Bronchial epithelial cell (primary cell): ENCODE measurements at regions not wholly inside any gene's neighbourhood (a gene's known extent, or its start where the extent isn't known, plus 50 kb on each side); places are given as distances from the start of the nearest gene placed in this dataset.
"Not testable (repeated sequence)": the region's sequence is repeated elsewhere in the genome, so short reads cannot be mapped to it uniquely, and the experiment has no call there.

Source experiments
- DNase-seq: peaks from one replicate; pipeline ENCODE4 v3.0.0-alpha.2; 2010; ENCODE audit warnings: low read depth
- FAIRE-seq: peaks from 2 replicates; lab custom pipeline; 2011; peaks lifted over from hg19 to GRCh38; lab: Jason Lieb, UNC
- H3K27me3 ChIP-seq: 2 replicates; pipeline ENCODE4 v1.5.1; 2011; ENCODE audit warnings: low read length; ENCODE audit not compliant: control insufficient read depth, insufficient read depth
- H3K36me3 ChIP-seq: 2 replicates; pipeline ENCODE4 v1.5.1; 2011; ENCODE audit warnings: low read length; ENCODE audit not compliant: control insufficient read depth, insufficient read depth
- H3K4me3 ChIP-seq: 2 replicates; pipeline ENCODE4 v1.5.1; 2011; ENCODE audit warnings: mild to moderate bottlenecking, low read depth, low read length, control low read depth
- TF ChIP-seq, protein P1 (sequence below): IDR thresholded peaks from 2 replicates; pipeline ENCODE4 v1.5.1; 2011; ENCODE audit warnings: mild to moderate bottlenecking, moderate library complexity, low read length, control low read depth, inconsistent platforms; ENCODE audit not compliant: insufficient read depth, severe bottlenecking

- no peak overlapping the region for H3K4me3 ChIP-seq
- H3K27me3 ChIP-seq = no peaks in the 10 kb centered on the region
- no peak for DNase-seq
- H3K36me3 ChIP-seq = no peaks in the 10 kb centered on the region
- TF ChIP-seq, protein P1, sequence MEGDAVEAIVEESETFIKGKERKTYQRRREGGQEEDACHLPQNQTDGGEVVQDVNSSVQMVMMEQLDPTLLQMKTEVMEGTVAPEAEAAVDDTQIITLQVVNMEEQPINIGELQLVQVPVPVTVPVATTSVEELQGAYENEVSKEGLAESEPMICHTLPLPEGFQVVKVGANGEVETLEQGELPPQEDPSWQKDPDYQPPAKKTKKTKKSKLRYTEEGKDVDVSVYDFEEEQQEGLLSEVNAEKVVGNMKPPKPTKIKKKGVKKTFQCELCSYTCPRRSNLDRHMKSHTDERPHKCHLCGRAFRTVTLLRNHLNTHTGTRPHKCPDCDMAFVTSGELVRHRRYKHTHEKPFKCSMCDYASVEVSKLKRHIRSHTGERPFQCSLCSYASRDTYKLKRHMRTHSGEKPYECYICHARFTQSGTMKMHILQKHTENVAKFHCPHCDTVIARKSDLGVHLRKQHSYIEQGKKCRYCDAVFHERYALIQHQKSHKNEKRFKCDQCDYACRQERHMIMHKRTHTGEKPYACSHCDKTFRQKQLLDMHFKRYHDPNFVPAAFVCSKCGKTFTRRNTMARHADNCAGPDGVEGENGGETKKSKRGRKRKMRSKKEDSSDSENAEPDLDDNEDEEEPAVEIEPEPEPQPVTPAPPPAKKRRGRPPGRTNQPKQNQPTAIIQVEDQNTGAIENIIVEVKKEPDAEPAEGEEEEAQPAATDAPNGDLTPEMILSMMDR = no peak
- FAIRE-seq = peak; percentile 70
These were observed 61.3 kb upstream of the PAX3 start for GRCh38 chr2:222360146-222360545.

DNA sequence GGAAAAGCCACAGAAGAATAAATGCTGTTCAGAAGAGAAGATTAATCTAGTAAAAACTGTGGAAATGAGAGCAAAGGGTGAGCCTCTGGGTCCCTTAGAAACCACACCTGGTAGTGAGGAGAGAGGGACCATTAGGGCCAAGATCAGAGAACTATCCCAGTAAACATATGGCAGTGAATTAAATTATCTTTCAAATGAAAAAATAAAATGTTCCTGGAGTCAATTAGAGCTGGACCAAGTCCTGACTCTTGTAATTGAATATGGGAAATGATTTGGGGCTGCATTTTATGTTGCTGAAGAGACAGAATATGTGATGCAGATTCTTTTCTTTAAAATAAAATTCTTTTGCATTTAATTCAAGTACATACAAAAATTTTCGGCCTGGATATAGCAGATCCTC is 62.2 kb upstream of the PAX3 start:
- TF ChIP-seq, protein P1 = no peak
- Histone ChIP-seq H3K4me3 (no peak overlapping the region), H3K27me3 (no peaks in the 10 kb centered on the region), H3K36me3 (no peaks in the 10 kb centered on the region)
- FAIRE-seq = no peak
- no peak for DNase-seq

DNA sequence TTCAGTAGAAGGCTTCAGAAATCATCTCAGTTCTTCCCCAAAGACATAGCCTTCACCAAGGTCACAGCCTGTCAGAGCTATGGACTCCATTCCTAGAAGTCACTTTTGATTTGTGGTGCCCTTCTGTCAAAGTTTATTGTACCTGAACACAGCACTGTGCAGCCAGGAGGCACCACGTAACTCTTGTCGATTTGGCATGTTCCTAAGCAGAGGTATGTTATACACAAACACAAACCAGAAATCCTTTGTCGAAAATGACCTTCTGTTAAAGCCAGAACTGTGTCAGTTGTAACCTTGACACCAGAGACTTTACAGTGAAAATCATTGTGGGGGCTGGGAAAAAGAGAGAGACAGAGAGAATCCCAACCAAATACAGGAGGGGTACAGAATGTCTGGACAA is 62.6 kb upstream of the SGPP2 start:
- H3K4me3 ChIP-seq = no peak overlapping the region
- no peak for FAIRE-seq
- DNase-seq = no peak
- H3K36me3 ChIP-seq = no peaks in the 10 kb centered on the region
- H3K27me3 ChIP-seq = no peaks in the 10 kb centered on the region
- TF ChIP-seq, protein P1 = no peak

- TF ChIP-seq, protein P1 = no peak
- H3K27me3 ChIP-seq = no peaks in the 10 kb centered on the region
- no peak for DNase-seq
- H3K4me3 ChIP-seq = no peak overlapping the region
- H3K36me3 ChIP-seq = no peaks in the 10 kb centered on the region
- no peak for FAIRE-seq
These were observed 62.0 kb upstream of the SGPP2 start for GRCh38 chr2:222362336-222362735.

GRCh38 chr2:222364285-222364895 is 60.0 kb upstream of the SGPP2 start:
- TF ChIP-seq, protein P1 = no peak
- no peak for FAIRE-seq
- H3K4me3 ChIP-seq = no peak overlapping the region

GRCh38 chr2:222368280-222368679 is 56.1 kb upstream of the SGPP2 start:
- H3K4me3 ChIP-seq, H3K27me3 ChIP-seq, FAIRE-seq, H3K36me3 ChIP-seq: not testable (repeated sequence)
- peak; percentile 38 for DNase-seq

More at GRCh38 chr2:222364285-222364895, 60.0 kb upstream of the SGPP2 start:
- Histone ChIP-seq H3K27me3 (no peaks in the 10 kb centered on the region), H3K36me3 (no peaks in the 10 kb centered on the region)
- DNase-seq = peak; percentile 73
